ENCODE measurements at regions not wholly inside any gene's neighbourhood (a gene's known extent, or its start where the extent isn't known, plus 50 kb on each side); places are given as distances from the start of the nearest gene placed in this dataset.

DNA sequence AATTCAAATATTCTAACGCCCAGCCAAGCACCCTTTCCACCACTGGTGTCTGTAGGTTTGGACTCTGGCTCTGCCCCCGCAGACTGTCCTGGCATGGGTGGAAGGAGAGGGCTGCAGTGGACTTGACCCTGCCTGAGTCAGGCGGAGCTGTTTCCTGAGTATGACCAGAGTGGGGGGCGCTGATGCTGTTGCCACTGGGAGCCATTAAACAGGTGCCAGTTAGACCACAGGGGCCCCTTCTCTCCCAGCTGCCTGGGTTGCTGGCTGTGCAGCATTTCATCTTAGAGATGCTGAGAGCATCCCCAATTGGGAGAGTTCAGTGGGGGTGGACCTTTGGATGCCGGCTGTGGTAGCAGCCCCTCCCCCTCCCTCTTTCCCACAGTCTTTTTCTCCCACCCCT, 539.5 kb downstream of the MATN1 start:
- H3K27me3 ChIP-seq (ENCODE audit: insufficient read depth, low read depth) = peaks cover 2% of the 10 kb centered on the region; the same call in 1 of the 2 replicates
- no peaks in the 10 kb centered on the region for H3K36me3 ChIP-seq (ENCODE audit: insufficient read depth)
- no peak overlapping the region for H2AFZ ChIP-seq (ENCODE audit: low read depth)
- TF ChIP-seq, protein P1, sequence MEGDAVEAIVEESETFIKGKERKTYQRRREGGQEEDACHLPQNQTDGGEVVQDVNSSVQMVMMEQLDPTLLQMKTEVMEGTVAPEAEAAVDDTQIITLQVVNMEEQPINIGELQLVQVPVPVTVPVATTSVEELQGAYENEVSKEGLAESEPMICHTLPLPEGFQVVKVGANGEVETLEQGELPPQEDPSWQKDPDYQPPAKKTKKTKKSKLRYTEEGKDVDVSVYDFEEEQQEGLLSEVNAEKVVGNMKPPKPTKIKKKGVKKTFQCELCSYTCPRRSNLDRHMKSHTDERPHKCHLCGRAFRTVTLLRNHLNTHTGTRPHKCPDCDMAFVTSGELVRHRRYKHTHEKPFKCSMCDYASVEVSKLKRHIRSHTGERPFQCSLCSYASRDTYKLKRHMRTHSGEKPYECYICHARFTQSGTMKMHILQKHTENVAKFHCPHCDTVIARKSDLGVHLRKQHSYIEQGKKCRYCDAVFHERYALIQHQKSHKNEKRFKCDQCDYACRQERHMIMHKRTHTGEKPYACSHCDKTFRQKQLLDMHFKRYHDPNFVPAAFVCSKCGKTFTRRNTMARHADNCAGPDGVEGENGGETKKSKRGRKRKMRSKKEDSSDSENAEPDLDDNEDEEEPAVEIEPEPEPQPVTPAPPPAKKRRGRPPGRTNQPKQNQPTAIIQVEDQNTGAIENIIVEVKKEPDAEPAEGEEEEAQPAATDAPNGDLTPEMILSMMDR (conservative IDR thresholded peaks at IDR 0.05; ENCODE audit: low read depth, low read length) = no peak
- H3K79me2 ChIP-seq (ENCODE audit: insufficient read depth, low read depth) = no peaks in the 10 kb centered on the region
- no peaks in the 10 kb centered on the region for H3K4me1 ChIP-seq (ENCODE audit: low read depth, poor library complexity, severe bottlenecking)
- H3K4me2 ChIP-seq = no peak overlapping the region
- H4K20me1 ChIP-seq (ENCODE audit: insufficient read depth) = no peaks in the 10 kb centered on the region
- no peak overlapping the region for H3K27ac ChIP-seq
- no peak overlapping the region for H3K9ac ChIP-seq
- no peak overlapping the region for H3K4me3 ChIP-seq (IDR thresholded peaks at IDR 0.05; ENCODE audit: insufficient read depth, low read depth, low read length)

GRCh38 chr1:30183006-30183405, 540.4 kb downstream of the MATN1 start:
- no peak overlapping the region for H3K4me3 ChIP-seq (IDR thresholded peaks at IDR 0.05; ENCODE audit: insufficient read depth, low read depth, low read length)
- H4K20me1 ChIP-seq (ENCODE audit: insufficient read depth) = no peaks in the 10 kb centered on the region
- H3K4me2 ChIP-seq = no peak overlapping the region
- TF ChIP-seq, protein P1 (conservative IDR thresholded peaks at IDR 0.05; ENCODE audit: low read depth, low read length) = no peak
- no peak overlapping the region for H3K27ac ChIP-seq
- no peaks in the 10 kb centered on the region for H3K4me1 ChIP-seq (ENCODE audit: low read depth, poor library complexity, severe bottlenecking)
- no peaks in the 10 kb centered on the region for H3K79me2 ChIP-seq (ENCODE audit: insufficient read depth, low read depth)
- peaks cover 2% of the 10 kb centered on the region; the same call in 1 of the 2 replicates for H3K27me3 ChIP-seq (ENCODE audit: insufficient read depth, low read depth)
- H2AFZ ChIP-seq (ENCODE audit: low read depth) = no peak overlapping the region
- no peak overlapping the region for H3K9ac ChIP-seq
- H3K36me3 ChIP-seq (ENCODE audit: insufficient read depth) = no peaks in the 10 kb centered on the region

- H3K27ac ChIP-seq = no peak overlapping the region
- no peaks in the 10 kb centered on the region for H3K4me1 ChIP-seq (ENCODE audit: low read depth, poor library complexity, severe bottlenecking)
- no peaks in the 10 kb centered on the region for H4K20me1 ChIP-seq (ENCODE audit: insufficient read depth)
- no peak overlapping the region for H3K9ac ChIP-seq
- H3K4me3 ChIP-seq (IDR thresholded peaks at IDR 0.05; ENCODE audit: insufficient read depth, low read depth, low read length) = no peak overlapping the region
- H3K36me3 ChIP-seq (ENCODE audit: insufficient read depth) = no peaks in the 10 kb centered on the region
- H2AFZ ChIP-seq (ENCODE audit: low read depth) = no peak overlapping the region
- peaks cover 2% of the 10 kb centered on the region; the same call in 1 of the 2 replicates for H3K27me3 ChIP-seq (ENCODE audit: insufficient read depth, low read depth)
- H3K4me2 ChIP-seq = no peak overlapping the region
- TF ChIP-seq, protein P1 (conservative IDR thresholded peaks at IDR 0.05; ENCODE audit: low read depth, low read length) = no peak
- no peaks in the 10 kb centered on the region for H3K79me2 ChIP-seq (ENCODE audit: insufficient read depth, low read depth)
Observed at GRCh38 chr1:30179942-30180543, 543.3 kb downstream of the MATN1 start.

GRCh38 chr1:30176477-30176876, 546.9 kb downstream of the MATN1 start:
- Histone ChIP-seq H3K27ac (no peak overlapping the region), H3K4me2 (no peak overlapping the region), H3K79me2 (ENCODE audit: insufficient read depth, low read depth) (no peaks in the 10 kb centered on the region), H3K4me3 (IDR thresholded peaks at IDR 0.05; ENCODE audit: insufficient read depth, low read depth, low read length) (no peak overlapping the region), H2AFZ (ENCODE audit: low read depth) (no peak overlapping the region), H3K36me3 (ENCODE audit: insufficient read depth) (no peaks in the 10 kb centered on the region), H3K9ac (no peak overlapping the region), H3K27me3 (ENCODE audit: insufficient read depth, low read depth) (no peaks in the 10 kb centered on the region; the same call in 1 of the 2 replicates), H3K4me1 (ENCODE audit: low read depth, poor library complexity, severe bottlenecking) (no peaks in the 10 kb centered on the region), H4K20me1 (ENCODE audit: insufficient read depth) (no peaks in the 10 kb centered on the region)
- TF ChIP-seq, protein P1 (conservative IDR thresholded peaks at IDR 0.05; ENCODE audit: low read depth, low read length) = no peak

All from KMS-11 (cell line).